MM.1S (cell line): ENCODE measurements at regions not wholly inside any gene's neighbourhood (a gene's known extent, or its start where the extent isn't known, plus 50 kb on each side); places are given as distances from the start of the nearest gene placed in this dataset.

Experiments used
- DNase-seq: peaks from one replicate; pipeline ENCODE4 v3.0.0-alpha.2; 2015
- H2AFZ ChIP-seq: fragments of 300-600 bp; sonication (generic); 2 replicates; pipeline ENCODE4 v1.6.0; 2016; ENCODE audit warnings: antibody characterized with exemption, low read length
- H3F3A ChIP-seq: fragments of 300-600 bp; sonication (generic); 2 replicates; pipeline ENCODE4 v1.6.1; 2016; ENCODE audit warnings: mild to moderate bottlenecking, antibody characterized with exemption, low read length, moderate library complexity, mixed read lengths; ENCODE audit not compliant: insufficient read depth
- H3K27ac ChIP-seq: fragments of 300-600 bp; sonication (generic); 2 replicates; pipeline ENCODE4 v1.5.1; 2016; ENCODE audit warnings: mild to moderate bottlenecking, low read length
- H3K27me3 ChIP-seq: fragments of 300-600 bp; sonication (generic); replicated peaks from 2 replicates; pipeline ENCODE4 v1.6.0; 2016; ENCODE audit warnings: low read length; ENCODE audit not compliant: insufficient read depth
- H3K36me3 ChIP-seq: fragments of 300-600 bp; sonication (generic); replicated peaks from 2 replicates; pipeline ENCODE4 v1.6.1; 2016; ENCODE audit warnings: mild to moderate bottlenecking, low read length, mixed read lengths; ENCODE audit not compliant: insufficient read depth
- H3K4me1 ChIP-seq: fragments of 300-600 bp; sonication (generic); 2 replicates; pipeline ENCODE4 v1.6.1; 2016; ENCODE audit warnings: low read length, mixed read lengths
- H3K4me2 ChIP-seq: fragments of 300-600 bp; sonication (generic); 2 replicates; pipeline ENCODE4 v1.6.0; 2016; ENCODE audit warnings: low read depth, low read length
- H3K4me3 ChIP-seq: fragments of 300-600 bp; sonication (generic); 2 replicates; pipeline ENCODE4 v1.5.1; 2016; ENCODE audit warnings: low read length, mixed read lengths
- H3K79me2 ChIP-seq: fragments of 300-600 bp; sonication (generic); 2 replicates; pipeline ENCODE4 v1.6.1; 2016; ENCODE audit warnings: mixed run types, low read length, mixed read lengths
- H3K9ac ChIP-seq: fragments of 300-600 bp; sonication (generic); 2 replicates; pipeline ENCODE4 v1.6.1; 2016; ENCODE audit warnings: low read length, mixed read lengths
- H3K9me2 ChIP-seq: fragments of 300-600 bp; sonication (generic); replicated peaks from 2 replicates; pipeline ENCODE4 v1.6.1; 2016; ENCODE audit warnings: mild to moderate bottlenecking, low read length, mixed read lengths; ENCODE audit not compliant: insufficient read depth
- H3K9me3 ChIP-seq: fragments of 300-600 bp; sonication (generic); replicated peaks from 2 replicates; pipeline ENCODE4 v1.6.1; 2016; ENCODE audit warnings: mild to moderate bottlenecking, low read length, mixed read lengths; ENCODE audit not compliant: insufficient read depth
- H4K20me1 ChIP-seq: fragments of 300-600 bp; sonication (generic); 2 replicates; pipeline ENCODE4 v1.6.1; 2016; ENCODE audit warnings: mild to moderate bottlenecking, low read length, moderate library complexity, mixed read lengths; ENCODE audit not compliant: insufficient read depth
- CTCF ChIP-seq: fragments of 300-600 bp; sonication (generic); IDR thresholded peaks from 2 replicates; pipeline ENCODE4 v1.5.1; 2016; ENCODE audit warnings: antibody characterized with exemption, low read length, mixed read lengths
- EZH2 ChIP-seq: fragments of 300-600 bp; sonication (generic); optimal IDR thresholded peaks from 2 replicates; pipeline ENCODE3; 2017; ENCODE audit warnings: low read depth, mild to moderate bottlenecking, antibody characterized with exemption, low read length, mixed read lengths
- EZH2phosphoT487 ChIP-seq: fragments of 300-600 bp; sonication (generic); IDR thresholded peaks from 2 replicates; pipeline ENCODE4 v1.6.1; 2018; ENCODE audit warnings: antibody characterized with exemption, low read length

- Histone ChIP-seq H3K9me2 (no peaks in the 10 kb centered on the region), H3K4me3 (no peak overlapping the region), H3K9ac (no peak overlapping the region), H3K79me2 (no peaks in the 10 kb centered on the region), H4K20me1 (no peaks in the 10 kb centered on the region), H3K4me1 (no peaks in the 10 kb centered on the region), H3K27me3 (no peaks in the 10 kb centered on the region), H2AFZ (no peak overlapping the region), H3K27ac (no peak overlapping the region), H3K36me3 (no peaks in the 10 kb centered on the region), H3K4me2 (no peak overlapping the region), H3K9me3 (no peaks in the 10 kb centered on the region), H3F3A (no peaks in the 10 kb centered on the region)
- no peak for DNase-seq
- TF ChIP-seq EZH2 (no peak), EZH2phosphoT487 (no peak), CTCF (no peak)
Measured at GRCh38 chrX:39580043-39580442, 517.7 kb downstream of the BCOR start.

GRCh38 chrX:39581411-39581810 is 516.3 kb downstream of the BCOR start:
- H3K4me2 ChIP-seq, result no peak overlapping the region
- H3K27me3 ChIP-seq, result no peaks in the 10 kb centered on the region
- DNase-seq, result no peak

GRCh38 chrX:39582091-39582490 is 515.7 kb downstream of the BCOR start:
- Histone ChIP-seq H3K27ac (no peak overlapping the region), H3K9ac (no peak overlapping the region), H3K9me3 (no peaks in the 10 kb centered on the region), H3K9me2 (no peaks in the 10 kb centered on the region), H3K27me3 (no peaks in the 10 kb centered on the region), H4K20me1 (no peaks in the 10 kb centered on the region), H3K4me1 (no peaks in the 10 kb centered on the region), H3F3A (no peaks in the 10 kb centered on the region), H2AFZ (no peak overlapping the region), H3K79me2 (no peaks in the 10 kb centered on the region), H3K4me3 (no peak overlapping the region), H3K4me2 (no peak overlapping the region), H3K36me3 (no peaks in the 10 kb centered on the region)
- DNase-seq, result no peak
- TF ChIP-seq CTCF (no peak), EZH2phosphoT487 (no peak)

More at GRCh38 chrX:39581411-39581810, 516.3 kb downstream of the BCOR start:
- Histone ChIP-seq H3K9me3 (no peaks in the 10 kb centered on the region), H3K4me1 (no peaks in the 10 kb centered on the region), H3F3A (no peaks in the 10 kb centered on the region), H2AFZ (no peak overlapping the region), H3K4me3 (no peak overlapping the region), H3K9ac (no peak overlapping the region), H4K20me1 (no peaks in the 10 kb centered on the region), H3K9me2 (no peaks in the 10 kb centered on the region), H3K27ac (no peak overlapping the region), H3K79me2 (no peaks in the 10 kb centered on the region), H3K36me3 (no peaks in the 10 kb centered on the region)
- no peak for TF ChIP-seq EZH2phosphoT487
- no peak for TF ChIP-seq EZH2
- no peak for TF ChIP-seq CTCF

DNA sequence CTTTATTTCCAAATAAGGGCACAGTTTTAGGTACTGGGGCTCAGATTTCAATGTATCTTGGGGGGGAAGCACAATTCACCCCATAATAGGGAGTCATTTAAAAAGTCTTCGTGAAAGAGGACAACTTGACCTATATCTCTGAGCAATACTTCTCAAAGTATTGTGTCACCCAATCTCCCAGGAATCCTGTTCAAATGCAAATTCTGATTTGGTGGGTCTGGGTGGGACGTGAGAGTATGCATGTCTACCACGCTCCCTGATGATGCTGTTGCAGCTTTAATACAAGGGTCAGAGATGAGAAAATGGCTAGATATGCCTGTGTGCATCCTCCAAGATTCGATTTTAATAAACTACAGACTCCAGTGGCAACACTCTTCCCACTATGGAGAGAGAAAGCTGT is 514.8 kb downstream of the BCOR start:
- DNase-seq, result no peak
- Histone ChIP-seq H3K27me3 (no peaks in the 10 kb centered on the region), H3K4me1 (no peaks in the 10 kb centered on the region), H4K20me1 (no peaks in the 10 kb centered on the region), H3K36me3 (no peaks in the 10 kb centered on the region), H3K79me2 (no peaks in the 10 kb centered on the region), H3K4me3 (no peak overlapping the region), H3K4me2 (no peak overlapping the region), H3K27ac (no peak overlapping the region), H3K9ac (no peak overlapping the region), H3K9me2 (no peaks in the 10 kb centered on the region), H2AFZ (no peak overlapping the region), H3F3A (no peaks in the 10 kb centered on the region), H3K9me3 (no peaks in the 10 kb centered on the region)
- no peak for TF ChIP-seq EZH2
- TF ChIP-seq CTCF, result no peak
- no peak for TF ChIP-seq EZH2phosphoT487
